ENCODE measurements at regions not wholly inside any gene's neighbourhood (a gene's known extent, or its start where the extent isn't known, plus 50 kb on each side); places are given as distances from the start of the nearest gene placed in this dataset.

- peaks cover 2% of the 10 kb centered on the region for H3K4me1 Mint-ChIP-seq
- DNase-seq: no peak
- no peak overlapping the region for H3K4me3 Mint-ChIP-seq
- no peaks in the 10 kb centered on the region for H3K36me3 Mint-ChIP-seq (ENCODE audit: low read depth)
- H3K9me3 ChIP-seq (ENCODE audit: control insufficient read depth, low read length, poor library complexity, severe bottlenecking): no peaks in the 10 kb centered on the region
- H3K27ac Mint-ChIP-seq: no peak overlapping the region
- H3K27me3 Mint-ChIP-seq: peaks cover 16% of the 10 kb centered on the region
- no peak for ATAC-seq
These were observed 210.4 kb upstream of the ARRDC4 start for GRCh38 chr15:97750060-97750459.

GRCh38 chr15:97755726-97756125 lies 204.8 kb upstream of the ARRDC4 start:
- H3K27me3 Mint-ChIP-seq: peaks cover 15% of the 10 kb centered on the region
- DNase-seq: no peak
- H3K4me3 Mint-ChIP-seq: no peak overlapping the region
- ATAC-seq: no peak
- H3K27ac Mint-ChIP-seq: no peak overlapping the region
- H3K9me3 ChIP-seq (ENCODE audit: control insufficient read depth, low read length, poor library complexity, severe bottlenecking): no peaks in the 10 kb centered on the region
- H3K36me3 Mint-ChIP-seq (ENCODE audit: low read depth): no peaks in the 10 kb centered on the region
- no peaks in the 10 kb centered on the region for H3K4me1 Mint-ChIP-seq

- Mint-ChIP-seq H3K36me3 (ENCODE audit: low read depth) (no peaks in the 10 kb centered on the region), H3K27me3 (no peaks in the 10 kb centered on the region), H3K4me1 (no peaks in the 10 kb centered on the region), H3K4me3 (no peak overlapping the region), H3K27ac (no peak overlapping the region)
- H3K9me3 ChIP-seq (ENCODE audit: control insufficient read depth, low read length, poor library complexity, severe bottlenecking): no peaks in the 10 kb centered on the region
- ATAC-seq (no peak), DNase-seq (no peak)
These were observed 201.1 kb upstream of the ARRDC4 start for GRCh38 chr15:97759363-97759762.

- H3K4me1 Mint-ChIP-seq: no peaks in the 10 kb centered on the region
These were observed 199.4 kb upstream of the ARRDC4 start for GRCh38 chr15:97761110-97761509.

GRCh38 chr15:97783240-97783639 lies 177.3 kb upstream of the ARRDC4 start:
- no peaks in the 10 kb centered on the region for H3K9me3 ChIP-seq (ENCODE audit: control insufficient read depth, low read length, poor library complexity, severe bottlenecking)
- Mint-ChIP-seq H3K4me3 (no peak overlapping the region), H3K4me1 (no peaks in the 10 kb centered on the region), H3K27ac (no peak overlapping the region), H3K27me3 (no peaks in the 10 kb centered on the region), H3K36me3 (ENCODE audit: low read depth) (no peaks in the 10 kb centered on the region)
- ATAC-seq: no peak
- no peak for DNase-seq

More at GRCh38 chr15:97761110-97761509, 199.4 kb upstream of the ARRDC4 start:
- DNase-seq (no peak), ATAC-seq (no peak)
- Mint-ChIP-seq H3K27me3 (no peaks in the 10 kb centered on the region), H3K36me3 (ENCODE audit: low read depth) (no peaks in the 10 kb centered on the region), H3K27ac (no peak overlapping the region), H3K4me3 (no peak overlapping the region)
- H3K9me3 ChIP-seq (ENCODE audit: control insufficient read depth, low read length, poor library complexity, severe bottlenecking): no peaks in the 10 kb centered on the region

GRCh38 chr15:97786741-97787140 lies 173.8 kb upstream of the ARRDC4 start:
- ATAC-seq (no peak), DNase-seq (no peak)
- no peaks in the 10 kb centered on the region for H3K27me3 Mint-ChIP-seq
- no peak overlapping the region for H3K27ac Mint-ChIP-seq
- H3K4me1 Mint-ChIP-seq: no peaks in the 10 kb centered on the region
- H3K9me3 ChIP-seq (ENCODE audit: control insufficient read depth, low read length, poor library complexity, severe bottlenecking): no peaks in the 10 kb centered on the region
- H3K36me3 Mint-ChIP-seq (ENCODE audit: low read depth): no peaks in the 10 kb centered on the region
- no peak overlapping the region for H3K4me3 Mint-ChIP-seq

- Mint-ChIP-seq H3K4me3 (no peak overlapping the region), H3K27ac (no peak overlapping the region), H3K36me3 (ENCODE audit: low read depth) (no peaks in the 10 kb centered on the region), H3K4me1 (no peaks in the 10 kb centered on the region), H3K27me3 (no peaks in the 10 kb centered on the region)
- H3K9me3 ChIP-seq (ENCODE audit: control insufficient read depth, low read length, poor library complexity, severe bottlenecking): no peaks in the 10 kb centered on the region
- DNase-seq: no peak
- ATAC-seq: no peak
These were observed 170.3 kb upstream of the ARRDC4 start for GRCh38 chr15:97790180-97790579.

- Mint-ChIP-seq H3K4me1 (no peaks in the 10 kb centered on the region), H3K27me3 (no peaks in the 10 kb centered on the region), H3K27ac (no peak overlapping the region), H3K36me3 (ENCODE audit: low read depth) (no peaks in the 10 kb centered on the region), H3K4me3 (no peak overlapping the region)
- H3K9me3 ChIP-seq (ENCODE audit: control insufficient read depth, low read length, poor library complexity, severe bottlenecking): no peaks in the 10 kb centered on the region
- no peak for DNase-seq
- no peak for ATAC-seq
These were observed 168.4 kb upstream of the ARRDC4 start for GRCh38 chr15:97791824-97792792.

GRCh38 chr15:97804950-97805349 lies 155.6 kb upstream of the ARRDC4 start:
- H3K4me3 Mint-ChIP-seq: no peak overlapping the region
- H3K27ac Mint-ChIP-seq: no peak overlapping the region
- H3K27me3 Mint-ChIP-seq: no peaks in the 10 kb centered on the region
- no peak for ATAC-seq
- DNase-seq: no peak
- no peaks in the 10 kb centered on the region for H3K4me1 Mint-ChIP-seq
- H3K36me3 Mint-ChIP-seq (ENCODE audit: low read depth): no peaks in the 10 kb centered on the region
- H3K9me3 ChIP-seq (ENCODE audit: control insufficient read depth, low read length, poor library complexity, severe bottlenecking): no peaks in the 10 kb centered on the region

GRCh38 chr15:97806766-97807165 lies 153.7 kb upstream of the ARRDC4 start:
- Mint-ChIP-seq H3K27me3 (no peaks in the 10 kb centered on the region), H3K4me1 (no peaks in the 10 kb centered on the region), H3K36me3 (ENCODE audit: low read depth) (no peaks in the 10 kb centered on the region), H3K4me3 (no peak overlapping the region), H3K27ac (no peak overlapping the region)
- no peaks in the 10 kb centered on the region for H3K9me3 ChIP-seq (ENCODE audit: control insufficient read depth, low read length, poor library complexity, severe bottlenecking)
- DNase-seq: no peak
- ATAC-seq: no peak

GRCh38 chr15:97815835-97816234 lies 144.7 kb upstream of the ARRDC4 start:
- no peak overlapping the region for H3K27ac Mint-ChIP-seq
- no peaks in the 10 kb centered on the region for H3K4me1 Mint-ChIP-seq
- H3K27me3 Mint-ChIP-seq: no peaks in the 10 kb centered on the region
- no peaks in the 10 kb centered on the region for H3K9me3 ChIP-seq (ENCODE audit: control insufficient read depth, low read length, poor library complexity, severe bottlenecking)
- DNase-seq: no peak
- no peak overlapping the region for H3K4me3 Mint-ChIP-seq
- no peaks in the 10 kb centered on the region for H3K36me3 Mint-ChIP-seq (ENCODE audit: low read depth)
- no peak for ATAC-seq

- DNase-seq (no peak), ATAC-seq (no peak)
- Mint-ChIP-seq H3K4me3 (no peak overlapping the region), H3K27ac (no peak overlapping the region), H3K27me3 (no peaks in the 10 kb centered on the region), H3K4me1 (no peaks in the 10 kb centered on the region), H3K36me3 (ENCODE audit: low read depth) (no peaks in the 10 kb centered on the region)
- H3K9me3 ChIP-seq (ENCODE audit: control insufficient read depth, low read length, poor library complexity, severe bottlenecking): no peaks in the 10 kb centered on the region
These were observed 143.1 kb upstream of the ARRDC4 start for GRCh38 chr15:97817276-97817890.

- Mint-ChIP-seq H3K4me3 (no peak overlapping the region), H3K27ac (no peak overlapping the region), H3K4me1 (no peaks in the 10 kb centered on the region), H3K36me3 (ENCODE audit: low read depth) (no peaks in the 10 kb centered on the region), H3K27me3 (no peaks in the 10 kb centered on the region)
- DNase-seq: no peak
- ATAC-seq: no peak
- H3K9me3 ChIP-seq (ENCODE audit: control insufficient read depth, low read length, poor library complexity, severe bottlenecking): no peaks in the 10 kb centered on the region
These were observed 124.5 kb upstream of the ARRDC4 start for GRCh38 chr15:97836003-97836402.

GRCh38 chr15:97837896-97838295 lies 122.6 kb upstream of the ARRDC4 start:
- H3K36me3 Mint-ChIP-seq (ENCODE audit: low read depth): no peaks in the 10 kb centered on the region
- no peak overlapping the region for H3K4me3 Mint-ChIP-seq
- H3K4me1 Mint-ChIP-seq: no peaks in the 10 kb centered on the region
- H3K27ac Mint-ChIP-seq: no peak overlapping the region
- no peaks in the 10 kb centered on the region for H3K27me3 Mint-ChIP-seq
- no peak for ATAC-seq
- no peaks in the 10 kb centered on the region for H3K9me3 ChIP-seq (ENCODE audit: control insufficient read depth, low read length, poor library complexity, severe bottlenecking)
- no peak for DNase-seq
